CD4-positive, alpha-beta T cell (primary cell): ENCODE measurements at regions not wholly inside any gene's neighbourhood (a gene's known extent, or its start where the extent isn't known, plus 50 kb on each side); places are given as distances from the start of the nearest gene placed in this dataset.

Experiments used
- ATAC-seq: fragments of 200-7000 bp; cut with Tn5 transposase; one replicate; pipeline ENCODE4 v1.10.0; 2022; ENCODE audit warnings: mild to moderate bottlenecking; ENCODE audit not compliant: poor library complexity
- CTCF ChIA-PET: fragments of 350-600 bp; sonication (Branson Sonifier 250); formaldehyde crosslinking; loops from one replicate; lab custom pipeline; 2021; ENCODE audit warnings: antibody characterized with exemption, inconsistent platforms; lab: Charles Lee
- POLR2A ChIA-PET: fragments of 350-600 bp; sonication (Branson Sonifier 250); formaldehyde crosslinking; loops from one replicate; lab custom pipeline; 2021; ENCODE audit warnings: antibody characterized with exemption, inconsistent platforms; lab: Charles Lee
- DNase-seq, 14 experiments: peaks; one replicate each; pipeline ENCODE4 v3.0.0-alpha.2; 2013 to 2020; ENCODE audit warnings: mixed read lengths in 2 of 14
- H3K27ac ChIP-seq, 2 donors: one replicate each; pipeline versions ENCODE4 v1.5.1 to v1.7.0; 2013; ENCODE audit warnings: low read length in 2 of 2, low read depth in 1 of 2, mild to moderate bottlenecking in 1 of 2
- H3K27me3 ChIP-seq, 2 experiments: 1 replicate in 1 of 2; 2 replicates in 1 of 2; pipeline versions ENCODE4 v1.6.1 to v1.7.0; 2013; ENCODE audit warnings: low read length in 2 of 2, control low read depth in 1 of 2, mild to moderate bottlenecking in 1 of 2, moderate library complexity in 1 of 2; ENCODE audit not compliant: insufficient read depth in 2 of 2, control insufficient read depth in 1 of 2
- H3K36me3 ChIP-seq: one replicate; pipeline ENCODE4 v1.6.1; 2013; ENCODE audit warnings: low read length, control low read depth; ENCODE audit not compliant: insufficient read depth
- H3K4me1 ChIP-seq: one replicate; pipeline ENCODE4 v1.6.1; 2013; ENCODE audit warnings: low read length, control low read depth; ENCODE audit not compliant: insufficient read depth
- H3K4me3 ChIP-seq: one replicate; pipeline ENCODE4 v1.5.1; 2013; ENCODE audit warnings: mild to moderate bottlenecking, low read length, moderate library complexity
- H3K9me3 ChIP-seq, 2 experiments: 1 replicate in 1 of 2; 2 replicates in 1 of 2; pipeline versions ENCODE4 v1.6.1 to v1.7.0; 2013; ENCODE audit warnings: low read length in 2 of 2, mild to moderate bottlenecking in 2 of 2, control low read depth in 1 of 2, moderate library complexity in 1 of 2; ENCODE audit not compliant: control insufficient read depth in 1 of 2, insufficient read depth in 1 of 2
- H3K27ac Mint-ChIP-seq: one replicate; pipeline ENCODE4 v1.8.0; 2020; ENCODE audit warnings: mixed read lengths
- H3K27me3 Mint-ChIP-seq: one replicate; pipeline ENCODE4 v1.8.0; 2021; ENCODE audit warnings: mixed read lengths
- H3K36me3 Mint-ChIP-seq: one replicate; pipeline ENCODE4 v1.8.0; 2021; ENCODE audit warnings: low read depth, mixed read lengths
- H3K4me1 Mint-ChIP-seq: one replicate; pipeline ENCODE4 v1.8.0; 2021; ENCODE audit warnings: low read depth, mixed read lengths
- H3K4me3 Mint-ChIP-seq: one replicate; pipeline ENCODE4 v1.8.0; 2020; ENCODE audit warnings: mild to moderate bottlenecking, mixed read lengths
- H3K9me3 Mint-ChIP-seq: one replicate; pipeline ENCODE4 v1.8.0; 2020; ENCODE audit warnings: mixed read lengths
- intact Hi-C, 2 experiments: fragments of 100-400 bp; cut with DNase I in 1 of 2; cut with micrococcal nuclease in 1 of 2; formaldehyde crosslinking; loops; one replicate each; pipeline versions ENCODE4 v1.15.1 to v1.9.0; 2023 to 2025; cut with DNase I, micrococcal nuclease
- TF ChIP-seq, protein P1 (sequence below): fragments of 200-600 bp; IDR thresholded peaks from one replicate; pipeline ENCODE4 v1.8.0; 2022; ENCODE audit warnings: antibody characterized with exemption, mild to moderate bottlenecking

DNA sequence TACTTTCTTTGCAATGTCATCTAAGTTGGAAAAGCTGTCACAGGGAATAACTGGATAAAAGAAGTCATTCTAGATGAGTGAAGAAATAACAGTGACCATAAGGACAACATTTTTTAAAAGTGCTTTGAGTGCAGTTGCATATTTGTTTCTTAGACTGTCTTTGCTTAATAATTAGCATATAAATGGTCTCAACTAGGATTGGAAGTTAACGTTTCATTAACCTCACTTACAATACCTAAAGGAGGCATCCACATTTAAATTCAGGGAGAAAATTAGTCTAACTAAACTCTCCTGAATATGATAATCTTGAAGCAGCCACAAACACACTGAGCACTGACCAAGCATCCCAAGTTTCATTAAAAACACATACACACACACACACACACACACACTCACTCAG, 780.7 kb downstream of the PCDH18 start:
- intact Hi-C loops = no loop called here
- no peaks in the 10 kb centered on the region for H3K36me3 ChIP-seq
- H3K27me3 Mint-ChIP-seq = no peaks in the 10 kb centered on the region
- TF ChIP-seq, protein P1, sequence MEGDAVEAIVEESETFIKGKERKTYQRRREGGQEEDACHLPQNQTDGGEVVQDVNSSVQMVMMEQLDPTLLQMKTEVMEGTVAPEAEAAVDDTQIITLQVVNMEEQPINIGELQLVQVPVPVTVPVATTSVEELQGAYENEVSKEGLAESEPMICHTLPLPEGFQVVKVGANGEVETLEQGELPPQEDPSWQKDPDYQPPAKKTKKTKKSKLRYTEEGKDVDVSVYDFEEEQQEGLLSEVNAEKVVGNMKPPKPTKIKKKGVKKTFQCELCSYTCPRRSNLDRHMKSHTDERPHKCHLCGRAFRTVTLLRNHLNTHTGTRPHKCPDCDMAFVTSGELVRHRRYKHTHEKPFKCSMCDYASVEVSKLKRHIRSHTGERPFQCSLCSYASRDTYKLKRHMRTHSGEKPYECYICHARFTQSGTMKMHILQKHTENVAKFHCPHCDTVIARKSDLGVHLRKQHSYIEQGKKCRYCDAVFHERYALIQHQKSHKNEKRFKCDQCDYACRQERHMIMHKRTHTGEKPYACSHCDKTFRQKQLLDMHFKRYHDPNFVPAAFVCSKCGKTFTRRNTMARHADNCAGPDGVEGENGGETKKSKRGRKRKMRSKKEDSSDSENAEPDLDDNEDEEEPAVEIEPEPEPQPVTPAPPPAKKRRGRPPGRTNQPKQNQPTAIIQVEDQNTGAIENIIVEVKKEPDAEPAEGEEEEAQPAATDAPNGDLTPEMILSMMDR = no peak
- no peak overlapping the region for H3K27ac Mint-ChIP-seq
- no peak overlapping the region for H3K27ac ChIP-seq
- H3K36me3 Mint-ChIP-seq = no peaks in the 10 kb centered on the region
- CTCF ChIA-PET = no interaction called here
- no peaks in the 10 kb centered on the region for H3K9me3 ChIP-seq
- ATAC-seq (no peak), DNase-seq (no peak)
- H3K4me1 ChIP-seq = no peaks in the 10 kb centered on the region
- H3K4me3 Mint-ChIP-seq = no peak overlapping the region
- POLR2A ChIA-PET = no interaction called here
- no peaks in the 10 kb centered on the region for H3K4me1 Mint-ChIP-seq
- no peak overlapping the region for H3K4me3 ChIP-seq
- H3K27me3 ChIP-seq = no peaks in the 10 kb centered on the region
- peaks cover 3% of the 10 kb centered on the region for H3K9me3 Mint-ChIP-seq

DNA sequence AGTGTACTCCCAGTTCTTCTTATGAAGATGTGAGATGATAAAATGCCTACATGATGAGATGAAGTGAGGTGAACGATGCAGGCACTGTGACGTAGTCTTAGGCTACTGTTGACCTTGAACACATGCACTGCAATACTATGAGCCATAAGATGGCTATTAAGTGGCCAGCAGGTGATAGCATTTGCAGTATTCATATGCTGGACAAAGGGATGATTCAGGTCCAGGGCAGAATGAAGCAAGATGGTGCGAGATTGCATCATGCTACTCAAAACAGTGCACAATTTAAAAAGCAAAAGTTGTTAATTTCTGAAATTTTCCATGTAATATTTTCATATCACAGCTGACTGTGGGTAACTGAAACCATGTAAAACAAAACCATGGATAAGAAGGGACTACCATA, 781.4 kb downstream of the PCDH18 start:
- Histone ChIP-seq H3K4me3 (no peak overlapping the region), H3K9me3 (no peaks in the 10 kb centered on the region), H3K27me3 (no peaks in the 10 kb centered on the region), H3K4me1 (no peaks in the 10 kb centered on the region), H3K36me3 (no peaks in the 10 kb centered on the region), H3K27ac (no peak overlapping the region)
- ChIA-PET POLR2A (no interaction called here), CTCF (no interaction called here)
- H3K27me3 Mint-ChIP-seq = no peaks in the 10 kb centered on the region
- TF ChIP-seq, protein P1 = no peak
- DNase-seq (no peak), ATAC-seq (no peak)
- H3K4me1 Mint-ChIP-seq = no peaks in the 10 kb centered on the region
- peaks cover 3% of the 10 kb centered on the region for H3K9me3 Mint-ChIP-seq
- no peak overlapping the region for H3K4me3 Mint-ChIP-seq
- no peaks in the 10 kb centered on the region for H3K36me3 Mint-ChIP-seq
- intact Hi-C loops = no loop called here
- no peak overlapping the region for H3K27ac Mint-ChIP-seq

DNA sequence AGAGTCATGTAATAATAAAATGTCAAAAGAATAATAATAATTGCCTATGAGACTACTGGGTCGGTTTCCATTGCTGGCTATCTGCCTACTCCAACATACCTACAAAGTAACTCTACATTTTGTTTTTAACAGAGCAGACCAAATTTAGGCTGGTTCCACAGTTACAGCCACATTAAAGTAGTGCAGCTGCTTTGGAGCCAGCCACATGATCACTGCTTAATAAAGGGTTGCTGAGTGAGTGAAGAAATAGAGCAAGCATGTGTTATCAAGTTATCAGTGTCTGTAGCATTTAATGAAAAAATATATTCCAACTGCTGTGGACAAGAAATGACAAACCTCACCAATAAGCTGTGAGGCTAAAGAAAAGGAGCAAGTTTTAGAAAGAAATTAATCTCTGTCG, 782.3 kb downstream of the PCDH18 start:
- H3K4me3 ChIP-seq = no peak overlapping the region
- TF ChIP-seq, protein P1 = no peak
- H3K36me3 ChIP-seq = no peaks in the 10 kb centered on the region
- intact Hi-C loops = no loop called here
- H3K4me3 Mint-ChIP-seq = no peak overlapping the region
- no peaks in the 10 kb centered on the region for H3K4me1 Mint-ChIP-seq
- ATAC-seq = no peak
- peaks cover 3% of the 10 kb centered on the region for H3K9me3 Mint-ChIP-seq
- H3K36me3 Mint-ChIP-seq = no peaks in the 10 kb centered on the region
- ChIA-PET POLR2A (no interaction called here), CTCF (no interaction called here)
- no peaks in the 10 kb centered on the region for H3K27me3 Mint-ChIP-seq
- H3K27ac ChIP-seq = no peak overlapping the region
- no peaks in the 10 kb centered on the region for H3K4me1 ChIP-seq
- H3K27me3 ChIP-seq = no peaks in the 10 kb centered on the region
- DNase-seq = no peak
- H3K9me3 ChIP-seq = no peaks in the 10 kb centered on the region
- H3K27ac Mint-ChIP-seq = no peak overlapping the region
